Stomach (tissue), 4 donors: ENCODE measurements at regions not wholly inside any gene's neighbourhood (a gene's known extent, or its start where the extent isn't known, plus 50 kb on each side); places are given as distances from the start of the nearest gene placed in this dataset.

ENCODE experiments used
- EP300 ChIP-seq: sonication (generic); formaldehyde crosslinking; IDR thresholded peaks from one replicate; pipeline ENCODE4 v1.6.1; 2017; ENCODE audit warnings: antibody characterized with exemption
- POLR2A ChIP-seq, 4 donors: fragments of 450-650 bp; IDR thresholded peaks; one replicate each; pipeline ENCODE4 v1.6.1; 2016; ENCODE audit warnings: antibody characterized with exemption in 4 of 4, control low read depth in 2 of 4, mild to moderate bottlenecking in 1 of 4, moderate library complexity in 1 of 4
- POLR2AphosphoS5 ChIP-seq, 3 donors: sonication (generic); formaldehyde crosslinking; IDR thresholded peaks; one replicate each; pipeline ENCODE4 v1.6.1; 2016; ENCODE audit warnings: antibody characterized with exemption in 3 of 3
- TF ChIP-seq, protein P1 (sequence below), 7 experiments: fragments of 450-650 bp in 4 of 7; fragments of 200-600 bp in 3 of 7; sonication (generic) in 3 of 7; IDR thresholded peaks; one replicate each; pipeline ENCODE4 v1.5.1; 2016 to 2019; ENCODE audit warnings: antibody characterized with exemption in 7 of 7, control low read depth in 2 of 7, mild to moderate bottlenecking in 1 of 7

DNA sequence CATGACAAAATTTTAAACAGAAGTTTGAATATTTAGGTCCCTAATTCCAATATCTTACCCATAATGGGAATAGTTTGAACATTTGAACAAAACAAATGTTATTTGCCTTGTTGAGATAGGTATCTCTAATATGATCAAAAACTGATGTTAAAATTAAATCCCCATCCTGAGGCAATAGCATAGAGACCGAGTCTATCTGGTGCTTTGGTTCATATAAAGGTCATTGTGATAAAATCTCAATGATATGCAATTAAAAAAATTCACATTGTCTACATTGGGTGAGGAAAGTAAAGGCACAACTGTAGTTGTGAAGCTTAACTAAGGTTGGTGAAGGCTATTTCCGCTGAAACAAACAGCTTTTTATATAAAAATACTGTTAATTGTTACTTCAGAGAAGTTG, 318.3 kb downstream of the CAAP1 start:
- TF ChIP-seq, protein P1, sequence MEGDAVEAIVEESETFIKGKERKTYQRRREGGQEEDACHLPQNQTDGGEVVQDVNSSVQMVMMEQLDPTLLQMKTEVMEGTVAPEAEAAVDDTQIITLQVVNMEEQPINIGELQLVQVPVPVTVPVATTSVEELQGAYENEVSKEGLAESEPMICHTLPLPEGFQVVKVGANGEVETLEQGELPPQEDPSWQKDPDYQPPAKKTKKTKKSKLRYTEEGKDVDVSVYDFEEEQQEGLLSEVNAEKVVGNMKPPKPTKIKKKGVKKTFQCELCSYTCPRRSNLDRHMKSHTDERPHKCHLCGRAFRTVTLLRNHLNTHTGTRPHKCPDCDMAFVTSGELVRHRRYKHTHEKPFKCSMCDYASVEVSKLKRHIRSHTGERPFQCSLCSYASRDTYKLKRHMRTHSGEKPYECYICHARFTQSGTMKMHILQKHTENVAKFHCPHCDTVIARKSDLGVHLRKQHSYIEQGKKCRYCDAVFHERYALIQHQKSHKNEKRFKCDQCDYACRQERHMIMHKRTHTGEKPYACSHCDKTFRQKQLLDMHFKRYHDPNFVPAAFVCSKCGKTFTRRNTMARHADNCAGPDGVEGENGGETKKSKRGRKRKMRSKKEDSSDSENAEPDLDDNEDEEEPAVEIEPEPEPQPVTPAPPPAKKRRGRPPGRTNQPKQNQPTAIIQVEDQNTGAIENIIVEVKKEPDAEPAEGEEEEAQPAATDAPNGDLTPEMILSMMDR (IDR thresholded peaks at IDR 0.05): no peak
- TF ChIP-seq EP300: no peak
- TF ChIP-seq POLR2AphosphoS5 (IDR thresholded peaks at IDR 0.05): no peak
- TF ChIP-seq POLR2A (IDR thresholded peaks at IDR 0.05): no peak
